ENCODE measurements at regions not wholly inside any gene's neighbourhood (a gene's known extent, or its start where the extent isn't known, plus 50 kb on each side); places are given as distances from the start of the nearest gene placed in this dataset.
A peak's percentile ranks its signal among the peaks of the same experiment; 100 is the strongest.

GRCh38 chr4:148893095-148893494 is 450.9 kb upstream of the NR3C2 start:
- Histone ChIP-seq H3K36me3 (replicated peaks; ENCODE audit: control insufficient read depth, insufficient read depth, low read length) (no peaks in the 10 kb centered on the region), H3K4me3 (ENCODE audit: insufficient read depth, low read depth, low read length) (no peak overlapping the region), H3K27me3 (ENCODE audit: control insufficient read depth, insufficient read depth, low read length) (no peaks in the 10 kb centered on the region)
- no peak for DNase-seq

GRCh38 chr4:148883891-148884290 is 441.7 kb upstream of the NR3C2 start:
- no peaks in the 10 kb centered on the region for H3K27me3 ChIP-seq (ENCODE audit: control insufficient read depth, insufficient read depth, low read length)
- H3K4me3 ChIP-seq (ENCODE audit: insufficient read depth, low read depth, low read length) = no peak overlapping the region
- DNase-seq = no peak
- no peaks in the 10 kb centered on the region for H3K36me3 ChIP-seq (replicated peaks; ENCODE audit: control insufficient read depth, insufficient read depth, low read length)

GRCh38 chr4:148883435-148883834 is 441.2 kb upstream of the NR3C2 start:
- Histone ChIP-seq H3K4me3 (ENCODE audit: insufficient read depth, low read depth, low read length) (no peak overlapping the region), H3K27me3 (ENCODE audit: control insufficient read depth, insufficient read depth, low read length) (no peaks in the 10 kb centered on the region), H3K36me3 (replicated peaks; ENCODE audit: control insufficient read depth, insufficient read depth, low read length) (no peaks in the 10 kb centered on the region)

GRCh38 chr4:148881860-148882643 is 439.8 kb upstream of the NR3C2 start:
- peak; percentile 28 for DNase-seq
- H3K4me3 ChIP-seq (ENCODE audit: insufficient read depth, low read depth, low read length) = no peak overlapping the region
- no peaks in the 10 kb centered on the region for H3K27me3 ChIP-seq (ENCODE audit: control insufficient read depth, insufficient read depth, low read length)

More at GRCh38 chr4:148883435-148883834, 441.2 kb upstream of the NR3C2 start:
- no peak for DNase-seq

DNA sequence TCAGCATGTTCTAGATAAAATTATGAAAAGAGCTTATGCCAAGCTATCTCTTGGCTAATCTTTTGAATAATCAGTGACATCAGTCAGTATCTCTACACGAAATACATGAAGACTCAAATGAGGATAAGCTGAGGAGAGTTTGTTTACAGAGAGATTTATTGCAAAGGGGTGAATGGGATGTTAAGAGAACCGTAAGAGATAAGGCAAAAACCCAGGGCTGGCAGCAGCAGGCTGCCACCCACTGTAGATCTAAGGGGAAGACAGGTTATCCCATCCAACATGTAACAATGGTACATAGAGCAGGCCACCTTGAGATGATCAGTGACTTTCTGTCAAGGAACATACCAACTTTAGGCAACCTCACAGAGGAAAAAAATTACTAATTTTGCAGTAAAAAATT is 432.1 kb upstream of the NR3C2 start:
- H3K36me3 ChIP-seq (replicated peaks; ENCODE audit: control insufficient read depth, insufficient read depth, low read length) = no peaks in the 10 kb centered on the region
- H3K27me3 ChIP-seq (ENCODE audit: control insufficient read depth, insufficient read depth, low read length) = no peaks in the 10 kb centered on the region
- H3K4me3 ChIP-seq (ENCODE audit: insufficient read depth, low read depth, low read length) = no peak overlapping the region
- no peak for DNase-seq

More at GRCh38 chr4:148881860-148882643, 439.8 kb upstream of the NR3C2 start:
- no peaks in the 10 kb centered on the region for H3K36me3 ChIP-seq (replicated peaks; ENCODE audit: control insufficient read depth, insufficient read depth, low read length)

DNA sequence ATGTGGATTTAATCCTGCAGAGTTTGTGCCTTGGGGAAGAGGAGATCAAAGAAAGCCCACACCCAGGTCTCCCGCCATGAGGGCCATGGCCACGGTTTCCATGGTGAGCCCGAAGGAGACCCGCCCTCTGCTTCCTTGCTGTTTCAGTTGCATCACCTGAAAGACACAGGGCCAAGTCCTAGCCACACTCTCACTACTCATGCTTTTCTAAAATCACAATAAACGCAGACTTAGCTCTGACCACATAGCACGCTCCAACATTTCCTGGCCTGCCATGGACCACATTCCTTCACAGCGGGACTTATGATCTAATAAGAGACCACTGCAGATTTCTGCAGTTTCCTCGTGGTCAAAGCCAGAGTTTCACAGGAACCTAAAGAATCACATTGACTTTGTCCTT is 426.0 kb upstream of the NR3C2 start:
- Histone ChIP-seq H3K36me3 (replicated peaks; ENCODE audit: control insufficient read depth, insufficient read depth, low read length) (no peaks in the 10 kb centered on the region), H3K27me3 (ENCODE audit: control insufficient read depth, insufficient read depth, low read length) (no peaks in the 10 kb centered on the region), H3K4me3 (ENCODE audit: insufficient read depth, low read depth, low read length) (no peak overlapping the region)
- DNase-seq = no peak

- DNase-seq = no peak
- H3K36me3 ChIP-seq (replicated peaks; ENCODE audit: control insufficient read depth, insufficient read depth, low read length) = no peaks in the 10 kb centered on the region
These were observed 424.5 kb upstream of the NR3C2 start for GRCh38 chr4:148866666-148867065.

GRCh38 chr4:148857973-148858534 is 415.8 kb upstream of the NR3C2 start:
- H3K27me3 ChIP-seq (ENCODE audit: control insufficient read depth, insufficient read depth, low read length) = no peaks in the 10 kb centered on the region
- DNase-seq = no peak
- no peak overlapping the region for H3K4me3 ChIP-seq (ENCODE audit: insufficient read depth, low read depth, low read length)
- no peaks in the 10 kb centered on the region for H3K36me3 ChIP-seq (replicated peaks; ENCODE audit: control insufficient read depth, insufficient read depth, low read length)

More at GRCh38 chr4:148866666-148867065, 424.5 kb upstream of the NR3C2 start:
- H3K27me3 ChIP-seq (ENCODE audit: control insufficient read depth, insufficient read depth, low read length) = no peaks in the 10 kb centered on the region
- no peak overlapping the region for H3K4me3 ChIP-seq (ENCODE audit: insufficient read depth, low read depth, low read length)

- Histone ChIP-seq H3K4me3 (ENCODE audit: insufficient read depth, low read depth, low read length) (no peak overlapping the region), H3K36me3 (replicated peaks; ENCODE audit: control insufficient read depth, insufficient read depth, low read length) (no peaks in the 10 kb centered on the region), H3K27me3 (ENCODE audit: control insufficient read depth, insufficient read depth, low read length) (no peaks in the 10 kb centered on the region)
- no peak for DNase-seq
These were observed 415.2 kb upstream of the NR3C2 start for GRCh38 chr4:148857239-148857972.

GRCh38 chr4:148854203-148854602 is 412.0 kb upstream of the NR3C2 start:
- Histone ChIP-seq H3K27me3 (ENCODE audit: control insufficient read depth, insufficient read depth, low read length) (no peaks in the 10 kb centered on the region), H3K4me3 (ENCODE audit: insufficient read depth, low read depth, low read length) (no peak overlapping the region), H3K36me3 (replicated peaks; ENCODE audit: control insufficient read depth, insufficient read depth, low read length) (no peaks in the 10 kb centered on the region)
- no peak for DNase-seq

- no peaks in the 10 kb centered on the region for H3K36me3 ChIP-seq (replicated peaks; ENCODE audit: control insufficient read depth, insufficient read depth, low read length)
- peak; percentile 20 for DNase-seq
- H3K4me3 ChIP-seq (ENCODE audit: insufficient read depth, low read depth, low read length) = no peak overlapping the region
- H3K27me3 ChIP-seq (ENCODE audit: control insufficient read depth, insufficient read depth, low read length) = no peaks in the 10 kb centered on the region
These were observed 410.0 kb upstream of the NR3C2 start for GRCh38 chr4:148852092-148852699.

DNA sequence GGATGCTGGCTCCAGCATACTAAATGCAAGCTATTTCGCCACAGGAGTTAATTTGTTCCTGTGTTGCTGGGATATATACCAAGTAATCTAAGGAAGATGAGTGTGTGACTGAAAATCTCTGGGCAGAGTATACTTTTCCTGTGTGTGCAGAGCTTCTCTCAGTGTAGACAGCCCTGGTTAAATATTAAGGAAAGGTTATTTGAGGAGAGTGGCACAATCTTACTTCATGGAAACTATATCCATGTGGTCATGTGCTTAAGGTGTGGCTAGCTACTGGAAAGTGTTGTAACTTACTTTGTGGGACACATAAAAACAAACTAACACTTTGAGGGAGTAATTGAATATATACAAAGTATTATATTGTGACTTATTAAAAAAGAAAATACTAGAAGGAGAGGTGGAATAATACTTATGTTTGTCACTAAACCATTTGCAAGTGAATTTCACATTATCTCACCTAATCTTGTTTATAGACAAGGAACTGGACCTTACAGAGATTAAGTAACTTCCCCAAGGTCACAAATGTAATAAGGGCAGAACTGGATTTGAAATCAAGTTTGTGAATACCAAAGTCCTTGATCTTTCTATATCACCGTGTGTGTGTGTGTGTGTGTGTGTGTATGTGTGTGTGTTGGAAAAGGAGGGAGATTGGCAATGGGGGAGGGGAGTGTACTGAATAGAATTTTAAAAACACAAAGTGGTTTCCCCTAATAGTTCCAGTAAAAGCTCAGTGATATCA is 408.2 kb upstream of the NR3C2 start:
- DNase-seq = no peak

DNA sequence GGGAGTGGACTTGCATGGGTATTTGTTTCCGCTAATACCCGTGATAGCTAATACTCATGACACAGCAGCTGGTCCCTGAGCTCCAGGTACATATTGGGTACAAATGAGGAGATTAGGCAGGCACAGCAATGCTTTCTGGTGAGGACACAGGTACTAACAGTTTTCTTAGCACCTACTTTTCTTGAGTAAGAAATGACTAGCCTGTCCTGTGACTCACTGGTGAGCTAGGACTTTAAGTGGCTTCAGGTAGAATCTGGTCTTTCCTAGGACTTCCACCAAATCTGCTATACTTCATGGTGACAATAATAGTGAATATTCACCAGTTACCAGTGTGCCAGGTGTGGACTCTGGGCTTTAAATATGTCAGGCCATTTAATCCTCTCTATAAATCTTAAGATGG is 407.4 kb upstream of the NR3C2 start:
- H3K36me3 ChIP-seq (replicated peaks; ENCODE audit: control insufficient read depth, insufficient read depth, low read length) = no peaks in the 10 kb centered on the region
- H3K27me3 ChIP-seq (ENCODE audit: control insufficient read depth, insufficient read depth, low read length) = no peaks in the 10 kb centered on the region
- DNase-seq = no peak
- H3K4me3 ChIP-seq (ENCODE audit: insufficient read depth, low read depth, low read length) = no peak overlapping the region

More for the DNA sequence above, 408.2 kb upstream of the NR3C2 start:
- no peaks in the 10 kb centered on the region for H3K36me3 ChIP-seq (replicated peaks; ENCODE audit: control insufficient read depth, insufficient read depth, low read length)
- no peak overlapping the region for H3K4me3 ChIP-seq (ENCODE audit: insufficient read depth, low read depth, low read length)
- no peaks in the 10 kb centered on the region for H3K27me3 ChIP-seq (ENCODE audit: control insufficient read depth, insufficient read depth, low read length)
